ENCODE measurements at regions not wholly inside any gene's neighbourhood (a gene's known extent, or its start where the extent isn't known, plus 50 kb on each side); places are given as distances from the start of the nearest gene placed in this dataset.

GRCh38 chr12:77722536-77722935 lies 108.2 kb upstream of the NAV3 start:
- DNase-seq, result no peak

- DNase-seq, result no peak
These were observed 110.4 kb upstream of the NAV3 start for GRCh38 chr12:77720258-77720657.

GRCh38 chr12:77710209-77710608 lies 120.5 kb upstream of the NAV3 start:
- no peak for DNase-seq

- no peak for DNase-seq
These were observed 133.6 kb upstream of the NAV3 start for GRCh38 chr12:77697126-77697525.

GRCh38 chr12:77696183-77696582 lies 134.5 kb upstream of the NAV3 start:
- DNase-seq, result no peak

GRCh38 chr12:77689510-77690086 lies 141.1 kb upstream of the NAV3 start:
- DNase-seq, result no peak

- no peak for DNase-seq
These were observed 143.4 kb upstream of the NAV3 start for GRCh38 chr12:77687321-77687720.

GRCh38 chr12:77686760-77687159 lies 143.9 kb upstream of the NAV3 start:
- no peak for DNase-seq

- DNase-seq, result no peak
These were observed 144.8 kb upstream of the NAV3 start for GRCh38 chr12:77685901-77686300.

- peak; percentile 90 for DNase-seq
These were observed 145.6 kb upstream of the NAV3 start for GRCh38 chr12:77685112-77685511.

GRCh38 chr12:77682488-77682887 lies 148.2 kb upstream of the NAV3 start:
- DNase-seq, result no peak

- no peak for DNase-seq
These were observed 149.0 kb upstream of the NAV3 start for GRCh38 chr12:77681726-77682125.

GRCh38 chr12:77679686-77680085 lies 151.0 kb upstream of the NAV3 start:
- DNase-seq, result no peak

- DNase-seq, result no peak
These were observed 152.1 kb upstream of the NAV3 start for GRCh38 chr12:77678621-77679020.

- no peak for DNase-seq
These were observed 163.6 kb upstream of the NAV3 start for GRCh38 chr12:77667101-77667500.

GRCh38 chr12:77648716-77649115 lies 182.0 kb upstream of the NAV3 start:
- no peak for DNase-seq

- no peak for DNase-seq
These were observed 184.6 kb upstream of the NAV3 start for GRCh38 chr12:77645966-77646598.

GRCh38 chr12:77644915-77645605 lies 185.6 kb upstream of the NAV3 start:
- no peak for DNase-seq

- DNase-seq, result no peak
These were observed 188.4 kb upstream of the NAV3 start for GRCh38 chr12:77642246-77642645.

GRCh38 chr12:77640356-77640755 lies 190.3 kb upstream of the NAV3 start:
- DNase-seq, result no peak

GRCh38 chr12:77630790-77631445 lies 199.8 kb upstream of the NAV3 start:
- no peak for DNase-seq

- no peak for DNase-seq
These were observed 200.3 kb upstream of the NAV3 start for GRCh38 chr12:77630344-77630743.

GRCh38 chr12:77629141-77629540 lies 201.6 kb upstream of the NAV3 start:
- DNase-seq, result no peak

GRCh38 chr12:77625441-77625840 lies 205.3 kb upstream of the NAV3 start:
- DNase-seq, result no peak
